A549 (cell line): ENCODE measurements at regions not wholly inside any gene's neighbourhood (a gene's known extent, or its start where the extent isn't known, plus 50 kb on each side); places are given as distances from the start of the nearest gene placed in this dataset.

Source experiments
- BHLHE40 ChIP-seq: IDR thresholded peaks from 2 replicates; pipeline ENCODE4 v1.6.1; 2012; ENCODE audit warnings: low read depth, low read length, inconsistent platforms
- EP300 ChIP-seq, 2 experiments: fragments of >200 bp; sonication (Bioruptor Twin); formaldehyde crosslinking; IDR thresholded peaks; 2 replicates in 1 of 2; 3 replicates in 1 of 2; pipeline ENCODE4 v1.6.1; 2016 to 2017
- FOSL2 ChIP-seq, 2 experiments: fragments of 450-650 bp in 1 of 2; fragments of >200 bp in 1 of 2; sonication (Bioruptor Twin) in 1 of 2; formaldehyde crosslinking; IDR thresholded peaks; 2 replicates each; pipeline versions ENCODE4 v1.5.0 to v1.6.1; 2016 to 2020; ENCODE audit warnings: mild to moderate bottlenecking in 1 of 2, moderate library complexity in 1 of 2
- JUN ChIP-seq, 2 experiments: fragments of >200 bp; sonication (Bioruptor Twin); formaldehyde crosslinking; IDR thresholded peaks; 2 replicates in 1 of 2; 3 replicates in 1 of 2; pipeline ENCODE4 v1.6.1; 2016 to 2017
- MAFK ChIP-seq: fragments of 450-650 bp; IDR thresholded peaks from 2 replicates; pipeline ENCODE4 v1.6.1; 2014; ENCODE audit not compliant: partially characterized antibody
- POLR2A ChIP-seq: IDR thresholded peaks from 2 replicates; pipeline ENCODE4 v1.6.1; 2012; ENCODE audit warnings: mild to moderate bottlenecking, low read length
- RNF2 ChIP-seq: fragments of 200-600 bp; sonication (generic); IDR thresholded peaks from 2 replicates; pipeline ENCODE4 v1.6.1; 2016; ENCODE audit warnings: low read depth, mild to moderate bottlenecking, antibody characterized with exemption, moderate library complexity, borderline replicate concordance
- TF ChIP-seq, protein P1 (sequence below): fragments of >200 bp; sonication (Bioruptor Twin); formaldehyde crosslinking; IDR thresholded peaks from 3 replicates; pipeline ENCODE4 v1.5.1; 2016
- TF ChIP-seq, protein P2 (sequence below): IDR thresholded peaks from 2 replicates; pipeline ENCODE4 v1.6.1; 2012
- TF ChIP-seq, protein P3 (sequence below): fragments of 200-600 bp; sonication (generic); IDR thresholded peaks from 2 replicates; pipeline ENCODE4 v1.6.1; 2016; ENCODE audit warnings: antibody characterized with exemption, mild to moderate bottlenecking, moderate library complexity

- TF ChIP-seq, protein P1, sequence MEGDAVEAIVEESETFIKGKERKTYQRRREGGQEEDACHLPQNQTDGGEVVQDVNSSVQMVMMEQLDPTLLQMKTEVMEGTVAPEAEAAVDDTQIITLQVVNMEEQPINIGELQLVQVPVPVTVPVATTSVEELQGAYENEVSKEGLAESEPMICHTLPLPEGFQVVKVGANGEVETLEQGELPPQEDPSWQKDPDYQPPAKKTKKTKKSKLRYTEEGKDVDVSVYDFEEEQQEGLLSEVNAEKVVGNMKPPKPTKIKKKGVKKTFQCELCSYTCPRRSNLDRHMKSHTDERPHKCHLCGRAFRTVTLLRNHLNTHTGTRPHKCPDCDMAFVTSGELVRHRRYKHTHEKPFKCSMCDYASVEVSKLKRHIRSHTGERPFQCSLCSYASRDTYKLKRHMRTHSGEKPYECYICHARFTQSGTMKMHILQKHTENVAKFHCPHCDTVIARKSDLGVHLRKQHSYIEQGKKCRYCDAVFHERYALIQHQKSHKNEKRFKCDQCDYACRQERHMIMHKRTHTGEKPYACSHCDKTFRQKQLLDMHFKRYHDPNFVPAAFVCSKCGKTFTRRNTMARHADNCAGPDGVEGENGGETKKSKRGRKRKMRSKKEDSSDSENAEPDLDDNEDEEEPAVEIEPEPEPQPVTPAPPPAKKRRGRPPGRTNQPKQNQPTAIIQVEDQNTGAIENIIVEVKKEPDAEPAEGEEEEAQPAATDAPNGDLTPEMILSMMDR: no peak
- TF ChIP-seq BHLHE40: no peak
- TF ChIP-seq JUN (IDR thresholded peaks at IDR 0.05): no peak
- TF ChIP-seq, protein P2, sequence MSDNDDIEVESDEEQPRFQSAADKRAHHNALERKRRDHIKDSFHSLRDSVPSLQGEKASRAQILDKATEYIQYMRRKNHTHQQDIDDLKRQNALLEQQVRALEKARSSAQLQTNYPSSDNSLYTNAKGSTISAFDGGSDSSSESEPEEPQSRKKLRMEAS: no peak
- no peak for TF ChIP-seq MAFK
- no peak for TF ChIP-seq POLR2A
- TF ChIP-seq FOSL2 (IDR thresholded peaks at IDR 0.05): no peak
- no peak for TF ChIP-seq FOSL2 (CRISPR knock-in tag; IDR thresholded peaks at IDR 0.05)
- TF ChIP-seq, protein P3, sequence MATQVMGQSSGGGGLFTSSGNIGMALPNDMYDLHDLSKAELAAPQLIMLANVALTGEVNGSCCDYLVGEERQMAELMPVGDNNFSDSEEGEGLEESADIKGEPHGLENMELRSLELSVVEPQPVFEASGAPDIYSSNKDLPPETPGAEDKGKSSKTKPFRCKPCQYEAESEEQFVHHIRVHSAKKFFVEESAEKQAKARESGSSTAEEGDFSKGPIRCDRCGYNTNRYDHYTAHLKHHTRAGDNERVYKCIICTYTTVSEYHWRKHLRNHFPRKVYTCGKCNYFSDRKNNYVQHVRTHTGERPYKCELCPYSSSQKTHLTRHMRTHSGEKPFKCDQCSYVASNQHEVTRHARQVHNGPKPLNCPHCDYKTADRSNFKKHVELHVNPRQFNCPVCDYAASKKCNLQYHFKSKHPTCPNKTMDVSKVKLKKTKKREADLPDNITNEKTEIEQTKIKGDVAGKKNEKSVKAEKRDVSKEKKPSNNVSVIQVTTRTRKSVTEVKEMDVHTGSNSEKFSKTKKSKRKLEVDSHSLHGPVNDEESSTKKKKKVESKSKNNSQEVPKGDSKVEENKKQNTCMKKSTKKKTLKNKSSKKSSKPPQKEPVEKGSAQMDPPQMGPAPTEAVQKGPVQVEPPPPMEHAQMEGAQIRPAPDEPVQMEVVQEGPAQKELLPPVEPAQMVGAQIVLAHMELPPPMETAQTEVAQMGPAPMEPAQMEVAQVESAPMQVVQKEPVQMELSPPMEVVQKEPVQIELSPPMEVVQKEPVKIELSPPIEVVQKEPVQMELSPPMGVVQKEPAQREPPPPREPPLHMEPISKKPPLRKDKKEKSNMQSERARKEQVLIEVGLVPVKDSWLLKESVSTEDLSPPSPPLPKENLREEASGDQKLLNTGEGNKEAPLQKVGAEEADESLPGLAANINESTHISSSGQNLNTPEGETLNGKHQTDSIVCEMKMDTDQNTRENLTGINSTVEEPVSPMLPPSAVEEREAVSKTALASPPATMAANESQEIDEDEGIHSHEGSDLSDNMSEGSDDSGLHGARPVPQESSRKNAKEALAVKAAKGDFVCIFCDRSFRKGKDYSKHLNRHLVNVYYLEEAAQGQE: no peak
- no peak for TF ChIP-seq RNF2
- no peak for TF ChIP-seq EP300 (IDR thresholded peaks at IDR 0.05)
Measured at GRCh38 chr18:11276678-11277077, 127.3 kb upstream of the PIEZO2 start.
